ENCODE measurements at regions not wholly inside any gene's neighbourhood (a gene's known extent, or its start where the extent isn't known, plus 50 kb on each side); places are given as distances from the start of the nearest gene placed in this dataset.

- TF ChIP-seq CTCF (IDR thresholded peaks at IDR 0.05) (no peak), POLR2A (IDR thresholded peaks at IDR 0.05) (no peak), POLR2AphosphoS5 (IDR thresholded peaks at IDR 0.05; ENCODE audit: insufficient read depth in 1 of 2, low read depth in 1 of 2) (no peak)
Observed at GRCh38 chr5:4777435-4777834, 362.7 kb upstream of the ADAMTS16 start.
